GM12878 (cell line): ENCODE measurements at regions not wholly inside any gene's neighbourhood (a gene's known extent, or its start where the extent isn't known, plus 50 kb on each side); places are given as distances from the start of the nearest gene placed in this dataset.

Experiments
- ATAC-seq: fragments of 200-7000 bp; cut with Tn5 transposase; 3 replicates; pipeline ENCODE4 v1.9.1; 2020; ENCODE audit warnings: mild to moderate bottlenecking, moderate library complexity
- BruUV-seq: library from RNA; stranded (reverse); fragments of 400-500 nt; replicated peaks from 2 replicates; lab custom pipeline; 2021; lab: Mats Ljungman, UMichigan
- CTCF ChIA-PET: fragments of 300-600 bp; sonication (Branson Sonifier 250); formaldehyde crosslinking; extraction: SDS; loops from one replicate; lab custom pipeline; 2021; ENCODE audit warnings: inconsistent platforms; lab: Yijun Ruan, JAX
- POLR2A ChIA-PET: fragments of 350-600 bp; formaldehyde crosslinking; extraction: SDS; loops from one replicate; lab custom pipeline; 2021; ENCODE audit warnings: inconsistent platforms; lab: Charles Lee
- RAD21 ChIA-PET: fragments of 300-600 bp; sonication (Branson Sonifier 250); formaldehyde crosslinking; loops from one replicate; lab custom pipeline; 2023; ENCODE audit warnings: antibody characterized with exemption; ENCODE audit not compliant: unreplicated experiment; lab: Charles Lee
- SMC1A ChIA-PET: fragments of 300-600 bp; sonication (Branson Sonifier 250); formaldehyde crosslinking; loops from one replicate; lab custom pipeline; 2023; ENCODE audit not compliant: unreplicated experiment, uncharacterized antibody; lab: Charles Lee
- DNase-seq: peaks from one replicate; pipeline ENCODE4 v3.0.0-alpha.2; 2011; ENCODE audit warnings: low read depth, low spot score
- FAIRE-seq: peaks from 3 replicates; lab custom pipeline; 2011; peaks lifted over from hg19 to GRCh38; lab: Jason Lieb, UNC
- H2AFZ ChIP-seq: 2 replicates; pipeline ENCODE4 v1.6.0; 2011; ENCODE audit warnings: low read depth, low read length, control low read depth; ENCODE audit not compliant: control insufficient read depth
- H3K27ac ChIP-seq: 2 replicates; pipeline ENCODE4 v1.5.1; 2011; ENCODE audit warnings: control low read depth; ENCODE audit not compliant: control insufficient read depth, insufficient read depth
- H3K27me3 ChIP-seq, 2 experiments: replicated peaks in 1 of 2; 2 replicates each; pipeline versions ENCODE4 v1.6.0 to v1.6.1; 2011; ENCODE audit warnings: low read length in 1 of 2; ENCODE audit not compliant: control insufficient read depth in 2 of 2, insufficient read depth in 2 of 2
- H3K36me3 ChIP-seq, 2 experiments: 2 replicates each; pipeline ENCODE4 v1.5.1; 2011; ENCODE audit warnings: low read length in 1 of 2; ENCODE audit not compliant: control insufficient read depth in 2 of 2, insufficient read depth in 2 of 2
- H3K4me1 ChIP-seq: 2 replicates; pipeline ENCODE4 v1.6.1; 2011; ENCODE audit warnings: mild to moderate bottlenecking, low read length, moderate library complexity, mixed read lengths; ENCODE audit not compliant: control insufficient read depth, insufficient read depth
- H3K4me2 ChIP-seq: 2 replicates; pipeline ENCODE4 v1.6.0; 2011; ENCODE audit warnings: control low read depth; ENCODE audit not compliant: control insufficient read depth, insufficient read depth
- H3K4me3 ChIP-seq: fragments of 200-600 bp; sonication (generic); 2 replicates; pipeline ENCODE4 v1.5.1; 2016
- H3K79me2 ChIP-seq: 2 replicates; pipeline ENCODE4 v1.6.0; 2011; ENCODE audit warnings: low read length; ENCODE audit not compliant: control insufficient read depth, insufficient read depth
- H3K9ac ChIP-seq: 2 replicates; pipeline ENCODE4 v1.8.0; 2011; ENCODE audit warnings: low read length, control low read depth, mixed read lengths; ENCODE audit not compliant: control insufficient read depth, insufficient read depth
- H3K9me3 ChIP-seq: replicated peaks from 3 replicates; pipeline ENCODE4 v1.5.1; 2011; ENCODE audit warnings: mild to moderate bottlenecking, low read length; ENCODE audit not compliant: control insufficient read depth, insufficient read depth
- H4K20me1 ChIP-seq: 2 replicates; pipeline ENCODE4 v1.6.0; 2011; ENCODE audit not compliant: control insufficient read depth, insufficient read depth
- BMI1 ChIP-seq: fragments of 450-650 bp; IDR thresholded peaks from 2 replicates; pipeline ENCODE4 v1.6.1; 2016; ENCODE audit warnings: mild to moderate bottlenecking, moderate library complexity, borderline replicate concordance
- E2F8 ChIP-seq: fragments of 450-650 bp; IDR thresholded peaks from 2 replicates; pipeline ENCODE4 v1.6.1; 2018; ENCODE audit warnings: mild to moderate bottlenecking, low read depth, moderate library complexity; ENCODE audit not compliant: partially characterized antibody
- FOS ChIP-seq: IDR thresholded peaks from 3 replicates; pipeline ENCODE4 v1.6.1; 2011; ENCODE audit warnings: borderline replicate concordance; ENCODE audit not compliant: insufficient read length; ENCODE audit errors: extremely low read depth
- NBN ChIP-seq: fragments of 450-650 bp; IDR thresholded peaks from 2 replicates; pipeline ENCODE4 v1.6.1; 2016
- POLR2AphosphoS5 ChIP-seq: IDR thresholded peaks from 2 replicates; pipeline ENCODE4 v1.6.1; 2011; ENCODE audit warnings: mild to moderate bottlenecking, low read length, inconsistent platforms
- SMARCA5 ChIP-seq: fragments of 450-650 bp; IDR thresholded peaks from 2 replicates; pipeline ENCODE4 v1.6.1; 2017; ENCODE audit warnings: mild to moderate bottlenecking
- STAT1 ChIP-seq: fragments of 450-650 bp; conservative IDR thresholded peaks from 2 replicates; pipeline ENCODE4 v1.6.1; 2014; ENCODE audit warnings: antibody characterized with exemption, mild to moderate bottlenecking
- WGBS: methylation state at CpG from one replicate; pipeline ENCODE4 v1.1.6; 2016; ENCODE audit warnings: low lambda C conversion rate; ENCODE audit not compliant: insufficient replicate concordance, insufficient coverage; ENCODE audit errors: missing lambda C conversion rate; 5-methylcytosine and 5-hydroxymethylcytosine counted together
- in situ Hi-C: fragments of 300-500 bp; cut with MboI; formaldehyde crosslinking; loops from 9 replicates; pipeline ENCODE4 v1.14.3; 2018; ENCODE audit warnings: mixed read lengths
- intact Hi-C: fragments of 100-400 bp; cut with micrococcal nuclease; formaldehyde crosslinking; loops from one replicate; pipeline ENCODE4 v1.14.2; 2022; ENCODE audit not compliant: unreplicated experiment
- TF ChIP-seq, protein P1 (sequence below): IDR thresholded peaks from 2 replicates; pipeline ENCODE4 v1.6.1; 2012; ENCODE audit warnings: low read length, inconsistent platforms

DNA sequence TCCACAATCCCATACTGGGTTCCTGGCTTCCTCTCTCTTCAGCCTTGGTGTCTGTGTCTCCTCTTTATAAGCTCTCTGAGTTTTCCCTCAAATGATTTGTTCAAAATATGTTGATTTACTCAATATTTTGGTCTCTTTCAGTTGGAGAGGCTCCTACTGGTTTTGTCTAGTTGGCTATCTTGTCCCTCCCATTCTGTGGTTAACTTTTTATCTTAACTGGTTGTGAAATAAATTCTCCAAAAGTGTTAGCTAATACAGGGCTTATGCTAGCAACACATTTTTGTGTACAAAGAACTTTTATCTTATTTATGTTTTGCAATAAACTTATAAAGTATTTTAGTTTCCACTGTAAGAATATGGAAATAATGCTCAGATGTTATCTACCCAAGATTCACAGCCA, 200.9 kb downstream of the AASDHPPT start (continued):
- no peak for TF ChIP-seq E2F8

DNA sequence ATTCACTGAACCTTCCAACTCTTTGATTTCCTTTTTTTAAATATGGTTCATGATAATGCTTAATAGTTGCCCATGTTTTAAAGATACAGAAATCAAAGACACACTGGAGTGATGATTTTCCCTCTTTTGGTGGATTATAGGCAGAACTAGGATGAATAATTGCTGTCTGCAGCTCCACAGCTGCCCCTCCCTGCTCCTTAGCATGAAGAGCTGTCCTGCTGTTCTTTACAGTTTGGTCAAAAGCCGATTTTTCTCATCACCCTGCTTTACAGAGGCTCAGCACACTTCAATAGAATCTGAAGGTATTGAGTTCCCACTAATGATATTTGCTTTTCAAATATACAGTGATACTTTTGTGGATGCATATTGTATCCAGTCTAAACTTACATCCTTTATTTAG, 202.6 kb downstream of the AASDHPPT start:
- CTCF ChIA-PET, result no interaction called here
- DNase-seq (no peak), FAIRE-seq (no peak), ATAC-seq (no peak)
- H3K79me2 ChIP-seq, result no peaks in the 10 kb centered on the region
- no peaks in the 10 kb centered on the region for H3K4me1 ChIP-seq
- no TSS peak for BruUV-seq
- intact Hi-C loops (no loop called here), in situ Hi-C loops (no loop called here)
- RAD21 ChIA-PET, result no interaction called here
- SMC1A ChIA-PET, result interaction anchor here (1.1 kb wide), 1 partner anchor 39 kb away, joined by 3 read pairs; no protein-coding TSS in a partner anchor
- no peak for TF ChIP-seq POLR2AphosphoS5
- TF ChIP-seq STAT1, result no peak
- no peak for TF ChIP-seq BMI1
- TF ChIP-seq, protein P1, sequence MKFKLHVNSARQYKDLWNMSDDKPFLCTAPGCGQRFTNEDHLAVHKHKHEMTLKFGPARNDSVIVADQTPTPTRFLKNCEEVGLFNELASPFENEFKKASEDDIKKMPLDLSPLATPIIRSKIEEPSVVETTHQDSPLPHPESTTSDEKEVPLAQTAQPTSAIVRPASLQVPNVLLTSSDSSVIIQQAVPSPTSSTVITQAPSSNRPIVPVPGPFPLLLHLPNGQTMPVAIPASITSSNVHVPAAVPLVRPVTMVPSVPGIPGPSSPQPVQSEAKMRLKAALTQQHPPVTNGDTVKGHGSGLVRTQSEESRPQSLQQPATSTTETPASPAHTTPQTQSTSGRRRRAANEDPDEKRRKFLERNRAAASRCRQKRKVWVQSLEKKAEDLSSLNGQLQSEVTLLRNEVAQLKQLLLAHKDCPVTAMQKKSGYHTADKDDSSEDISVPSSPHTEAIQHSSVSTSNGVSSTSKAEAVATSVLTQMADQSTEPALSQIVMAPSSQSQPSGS, result no peak
- TF ChIP-seq SMARCA5, result no peak
- TF ChIP-seq NBN, result no peak
- no peak for TF ChIP-seq FOS
- H3K36me3 ChIP-seq, result no peaks in the 10 kb centered on the region
- no peaks in the 10 kb centered on the region for H4K20me1 ChIP-seq
- no peak overlapping the region for H3K27ac ChIP-seq
- H3K4me3 ChIP-seq, result no peak overlapping the region
- 0% methylated on average over 1 of the region's 1 CpG for WGBS
- H3K4me2 ChIP-seq, result no peak overlapping the region
- H2AFZ ChIP-seq, result no peak overlapping the region
- no peak overlapping the region for H3K9ac ChIP-seq
- POLR2A ChIA-PET, result no interaction called here
- no peaks in the 10 kb centered on the region for H3K27me3 ChIP-seq
- no peaks in the 10 kb centered on the region for H3K9me3 ChIP-seq
